Immature natural killer cell (primary cell): ENCODE measurements at regions not wholly inside any gene's neighbourhood (a gene's known extent, or its start where the extent isn't known, plus 50 kb on each side); places are given as distances from the start of the nearest gene placed in this dataset.

Experiments used
- DNase-seq, 3 donors: peaks; one replicate each; pipeline ENCODE4 v3.0.0; 2022; ENCODE audit warnings: mixed read lengths in 1 of 3
- H3K27ac Mint-ChIP-seq, 6 donors: one replicate each; pipeline ENCODE4 v1.8.0; 2020; ENCODE audit warnings: mixed read lengths in 6 of 6, mild to moderate bottlenecking in 5 of 6, inconsistent platforms in 4 of 6, moderate library complexity in 3 of 6
- H3K27me3 Mint-ChIP-seq, 3 donors: one replicate each; pipeline ENCODE4 v1.8.0; 2020 to 2021; ENCODE audit warnings: low read depth in 3 of 3, mild to moderate bottlenecking in 3 of 3, mixed read lengths in 3 of 3, moderate library complexity in 3 of 3, inconsistent platforms in 1 of 3
- H3K36me3 Mint-ChIP-seq, 3 donors: one replicate each; pipeline ENCODE4 v1.8.0; 2020; ENCODE audit warnings: mixed read lengths in 3 of 3, inconsistent platforms in 2 of 3, mild to moderate bottlenecking in 2 of 3
- H3K4me1 Mint-ChIP-seq, 2 donors: one replicate each; pipeline ENCODE4 v1.8.0; 2020; ENCODE audit warnings: inconsistent platforms in 2 of 2, mild to moderate bottlenecking in 2 of 2, mixed read lengths in 2 of 2, moderate library complexity in 1 of 2
- H3K4me3 Mint-ChIP-seq, 5 donors: one replicate each; pipeline ENCODE4 v1.8.0; 2020; ENCODE audit warnings: mild to moderate bottlenecking in 5 of 5, mixed read lengths in 5 of 5, inconsistent platforms in 3 of 5, moderate library complexity in 3 of 5
- H3K9me3 Mint-ChIP-seq, 6 donors: one replicate each; pipeline ENCODE4 v1.8.0; 2020; ENCODE audit warnings: mild to moderate bottlenecking in 6 of 6, mixed read lengths in 6 of 6, inconsistent platforms in 4 of 6, moderate library complexity in 3 of 6

- Mint-ChIP-seq H3K27me3 (peaks cover 0 to 4% (median 3%) of the 10 kb centered on the region in 3 donors), H3K36me3 (no peaks in the 10 kb centered on the region), H3K4me1 (no peaks in the 10 kb centered on the region), H3K27ac (no peak overlapping the region), H3K4me3 (no peak overlapping the region), H3K9me3 (peaks cover 0 to 2% (median 0%) of the 10 kb centered on the region in 6 donors)
- DNase-seq, result no peak
Measured at GRCh38 chr18:24942144-24942543, 409.8 kb downstream of the ZNF521 start.

- no peak for DNase-seq
- peaks cover 0 to 2% (median 0%) of the 10 kb centered on the region in 6 donors for H3K9me3 Mint-ChIP-seq
- peaks cover 0 to 4% (median 0%) of the 10 kb centered on the region in 3 donors for H3K27me3 Mint-ChIP-seq
- no peak overlapping the region for H3K4me3 Mint-ChIP-seq
- no peaks in the 10 kb centered on the region for H3K36me3 Mint-ChIP-seq
- no peak overlapping the region for H3K27ac Mint-ChIP-seq
- no peaks in the 10 kb centered on the region for H3K4me1 Mint-ChIP-seq
Measured at GRCh38 chr18:24947521-24948305, 404.3 kb downstream of the ZNF521 start.

DNA sequence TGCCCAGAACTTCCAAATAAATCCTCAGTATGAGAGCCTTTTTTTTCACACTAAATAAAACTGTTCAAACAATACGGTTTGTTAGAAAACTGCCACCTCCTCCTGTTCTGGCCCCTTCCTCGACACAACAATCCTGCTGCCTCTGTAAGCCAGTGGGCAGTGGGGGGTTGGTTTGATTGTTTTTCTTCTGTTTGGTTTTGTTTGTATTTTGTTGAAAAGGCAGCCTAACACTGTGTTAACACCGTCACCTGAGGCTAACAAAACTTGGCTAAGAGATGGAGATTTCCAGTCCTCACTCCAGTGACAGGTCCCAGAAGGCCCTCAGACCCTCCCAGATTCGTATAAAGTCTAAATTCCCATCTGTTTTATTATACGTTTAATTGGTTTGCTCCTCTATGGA is 402.1 kb downstream of the ZNF521 start:
- H3K4me3 Mint-ChIP-seq, result no peak overlapping the region
- no peaks in the 10 kb centered on the region for H3K36me3 Mint-ChIP-seq
- H3K9me3 Mint-ChIP-seq, result no peaks in the 10 kb centered on the region
- H3K27ac Mint-ChIP-seq, result no peak overlapping the region
- DNase-seq, result no peak
- no peaks in the 10 kb centered on the region for H3K4me1 Mint-ChIP-seq
- H3K27me3 Mint-ChIP-seq, result no peaks in the 10 kb centered on the region

- H3K27me3 Mint-ChIP-seq, result peaks cover 0 to 1% (median 0%) of the 10 kb centered on the region in 3 donors
- H3K4me3 Mint-ChIP-seq, result no peak overlapping the region
- no peaks in the 10 kb centered on the region for H3K4me1 Mint-ChIP-seq
- no peaks in the 10 kb centered on the region for H3K36me3 Mint-ChIP-seq
- no peak for DNase-seq
- H3K9me3 Mint-ChIP-seq, result peaks cover 0 to 1% (median 0%) of the 10 kb centered on the region in 6 donors
- no peak overlapping the region for H3K27ac Mint-ChIP-seq
Measured at GRCh38 chr18:24954341-24954740, 397.6 kb downstream of the ZNF521 start.

GRCh38 chr18:24958001-24958400 is 394.0 kb downstream of the ZNF521 start:
- Mint-ChIP-seq H3K36me3 (no peaks in the 10 kb centered on the region), H3K27me3 (peaks cover 0 to 1% (median 0%) of the 10 kb centered on the region in 3 donors), H3K9me3 (peaks cover 0 to 1% (median 0%) of the 10 kb centered on the region in 6 donors), H3K4me1 (no peaks in the 10 kb centered on the region), H3K27ac (no peak overlapping the region), H3K4me3 (no peak overlapping the region)
- DNase-seq, result no peak

GRCh38 chr18:24959051-24959476 is 392.9 kb downstream of the ZNF521 start:
- Mint-ChIP-seq H3K27ac (no peak overlapping the region), H3K4me1 (peaks cover 1 to 3% of the 10 kb centered on the region in 2 donors), H3K4me3 (no peak overlapping the region), H3K36me3 (no peaks in the 10 kb centered on the region), H3K27me3 (peaks cover 0 to 1% (median 1%) of the 10 kb centered on the region in 3 donors), H3K9me3 (peaks cover 0 to 1% (median 0%) of the 10 kb centered on the region in 6 donors)
- no peak for DNase-seq

- Mint-ChIP-seq H3K27ac (no peak overlapping the region), H3K36me3 (no peaks in the 10 kb centered on the region), H3K4me3 (no peak overlapping the region), H3K27me3 (peaks cover 0 to 1% (median 0%) of the 10 kb centered on the region in 3 donors), H3K4me1 (peaks cover 1 to 7% of the 10 kb centered on the region in 2 donors), H3K9me3 (peaks cover 0 to 5% (median under 1%) of the 10 kb centered on the region in 6 donors)
- no peak for DNase-seq
Measured at GRCh38 chr18:24964216-24964615, 387.8 kb downstream of the ZNF521 start.

DNA sequence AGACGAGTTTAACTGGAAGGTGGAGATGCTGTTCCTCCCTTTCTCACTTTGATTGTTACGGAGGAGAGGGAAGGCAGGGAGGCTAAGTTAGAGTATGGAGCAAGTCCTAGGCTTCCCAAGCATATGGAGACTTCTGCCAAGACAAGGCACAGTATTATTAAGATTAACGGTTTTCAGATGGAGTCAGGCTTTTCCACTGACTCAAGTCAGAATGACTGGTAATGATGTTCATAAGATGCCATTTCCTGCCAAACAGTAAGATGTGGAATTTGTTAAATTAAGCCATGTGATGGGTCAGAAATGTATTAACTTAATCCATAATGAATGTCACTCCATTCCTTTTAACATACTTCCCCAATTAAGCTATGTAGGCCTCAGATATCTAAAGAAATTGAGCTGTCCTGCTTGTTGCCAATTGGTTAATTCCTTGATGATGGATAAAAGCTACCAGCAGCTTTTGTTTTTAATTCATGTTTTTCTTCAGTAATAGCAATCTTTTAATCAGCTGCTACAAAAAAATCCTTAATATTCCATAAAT is 383.7 kb downstream of the ZNF521 start:
- peaks cover 0 to 1% (median 1%) of the 10 kb centered on the region in 3 donors for H3K27me3 Mint-ChIP-seq
- H3K36me3 Mint-ChIP-seq, result no peaks in the 10 kb centered on the region
- no peak overlapping the region for H3K4me3 Mint-ChIP-seq
- DNase-seq, result no peak
- peaks cover 0 to 5% (median 2%) of the 10 kb centered on the region in 6 donors for H3K9me3 Mint-ChIP-seq
- H3K27ac Mint-ChIP-seq, result no peak overlapping the region
- H3K4me1 Mint-ChIP-seq, result peaks cover 1 to 18% of the 10 kb centered on the region in 2 donors

DNA sequence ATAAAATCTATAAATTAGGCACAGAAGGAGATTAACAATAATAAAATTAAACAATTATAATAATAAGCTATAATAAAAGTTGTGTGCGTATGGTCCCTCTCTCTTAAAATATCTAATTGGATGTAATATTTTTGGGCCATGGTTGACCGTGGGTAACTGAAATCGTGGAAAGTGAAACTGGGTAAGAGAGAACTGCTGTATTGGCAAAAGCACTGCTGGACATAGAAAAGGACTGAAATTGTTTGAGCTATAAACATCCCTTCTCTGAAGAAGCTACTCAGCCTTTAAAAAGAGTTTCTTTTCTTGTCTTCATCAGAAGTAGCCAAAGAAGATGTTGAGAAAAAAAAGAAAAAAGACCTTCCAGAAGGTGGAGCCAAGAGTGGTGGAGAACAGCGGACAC is 379.4 kb downstream of the ZNF521 start:
- no peak overlapping the region for H3K4me3 Mint-ChIP-seq
- H3K27me3 Mint-ChIP-seq, result peaks cover 0 to 3% (median 1%) of the 10 kb centered on the region in 3 donors
- DNase-seq, result no peak
- peaks cover 0 to 3% (median 0%) of the 10 kb centered on the region in 6 donors for H3K9me3 Mint-ChIP-seq
- peaks cover 0 to 11% of the 10 kb centered on the region in 2 donors for H3K4me1 Mint-ChIP-seq
- no peak overlapping the region for H3K27ac Mint-ChIP-seq
- H3K36me3 Mint-ChIP-seq, result no peaks in the 10 kb centered on the region

- peaks cover 0 to 2% (median 0%) of the 10 kb centered on the region in 6 donors for H3K9me3 Mint-ChIP-seq
- H3K4me1 Mint-ChIP-seq, result peaks cover 0 to 10% of the 10 kb centered on the region in 2 donors
- H3K27me3 Mint-ChIP-seq, result peaks cover 1 to 3% (median 3%) of the 10 kb centered on the region in 3 donors
- H3K36me3 Mint-ChIP-seq, result no peaks in the 10 kb centered on the region
- no peak overlapping the region for H3K4me3 Mint-ChIP-seq
- H3K27ac Mint-ChIP-seq, result no peak overlapping the region
- DNase-seq, result no peak
Measured at GRCh38 chr18:24974431-24974830, 377.5 kb downstream of the ZNF521 start.

DNA sequence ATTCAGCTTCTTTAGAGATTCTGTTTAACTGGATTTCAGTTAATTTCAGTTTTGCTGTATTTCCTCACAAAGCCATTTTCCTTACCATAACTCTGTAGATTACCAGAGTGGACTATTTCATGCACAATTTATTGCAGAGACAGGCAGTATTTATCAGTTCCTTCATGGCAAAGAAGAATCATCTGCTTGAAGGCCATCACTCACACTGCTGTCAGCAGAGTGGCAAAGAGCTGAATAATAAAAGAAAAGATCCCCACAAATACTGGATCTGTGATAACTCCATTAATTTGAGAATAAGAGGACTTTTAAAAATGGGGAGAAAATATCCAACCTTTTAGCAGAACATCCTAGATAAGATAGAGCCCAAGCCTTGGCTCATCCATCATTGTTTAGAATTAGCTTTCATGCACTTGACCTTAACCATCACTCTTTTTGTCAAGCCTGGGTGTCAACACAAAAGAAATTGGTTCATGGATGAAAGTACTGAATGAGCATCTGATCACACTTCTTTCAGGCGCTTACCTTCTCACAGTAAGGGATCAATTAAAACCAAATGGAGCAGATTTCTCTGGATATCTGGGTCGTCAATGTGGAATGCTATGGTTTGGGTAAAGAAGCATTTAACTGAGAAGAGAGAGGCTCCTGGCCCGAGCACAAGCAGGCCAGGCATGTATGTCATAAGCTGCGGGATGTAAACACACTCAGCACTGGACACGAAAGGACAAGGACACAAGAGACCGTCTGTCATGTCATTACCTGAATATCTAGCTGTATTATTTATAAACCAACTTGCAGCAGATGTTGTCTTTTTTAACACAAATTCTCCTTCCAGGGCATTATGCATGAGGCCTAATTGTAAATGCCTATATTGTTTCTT is 376.2 kb downstream of the ZNF521 start:
- Mint-ChIP-seq H3K4me1 (no peaks in the 10 kb centered on the region), H3K36me3 (no peaks in the 10 kb centered on the region), H3K27ac (no peak overlapping the region), H3K27me3 (peaks cover 0 to 5% (median 3%) of the 10 kb centered on the region in 3 donors), H3K9me3 (no peaks in the 10 kb centered on the region), H3K4me3 (no peak overlapping the region)
- DNase-seq, result no peak

DNA sequence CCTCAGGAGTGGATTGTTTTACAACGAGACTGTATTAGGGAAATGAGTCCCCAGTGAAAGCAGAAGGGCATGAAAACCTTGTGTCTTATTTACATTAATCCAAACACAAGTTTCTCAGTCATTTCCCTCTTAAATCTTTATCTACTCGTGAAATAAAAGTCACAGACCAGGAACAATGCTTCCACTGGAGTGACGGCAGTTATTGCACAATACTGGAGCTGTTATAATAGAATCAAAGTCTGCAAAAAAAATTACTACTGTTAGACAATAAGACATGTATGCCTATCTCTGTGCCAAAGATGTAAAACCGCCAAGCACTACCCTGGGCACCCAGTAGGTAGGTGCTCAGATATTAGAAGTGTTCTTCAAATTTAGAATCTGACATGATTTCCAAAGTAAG is 375.5 kb downstream of the ZNF521 start:
- Mint-ChIP-seq H3K27ac (no peak overlapping the region), H3K4me3 (no peak overlapping the region), H3K4me1 (no peaks in the 10 kb centered on the region), H3K36me3 (no peaks in the 10 kb centered on the region), H3K9me3 (no peaks in the 10 kb centered on the region), H3K27me3 (peaks cover 0 to 6% (median 3%) of the 10 kb centered on the region in 3 donors)
- no peak for DNase-seq

DNA sequence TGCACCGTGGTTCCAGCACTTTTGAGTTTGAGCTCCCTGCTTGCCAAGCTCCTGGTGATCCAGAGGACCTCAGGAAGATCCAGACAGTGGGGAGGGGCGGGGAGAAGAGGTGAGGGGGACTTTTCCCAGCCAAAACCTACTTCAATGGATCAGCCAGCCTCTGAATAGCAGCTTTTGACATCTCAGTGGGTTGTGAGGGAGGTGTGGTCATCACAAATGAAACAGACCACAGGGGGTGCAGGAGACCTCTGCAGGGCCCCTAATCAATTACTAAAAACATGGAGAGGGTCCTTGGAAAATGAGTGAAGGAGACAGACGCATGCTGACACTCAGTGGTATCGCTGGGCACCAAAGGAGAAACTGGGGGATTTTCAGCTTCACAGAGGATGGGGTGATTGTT is 372.7 kb downstream of the ZNF521 start:
- DNase-seq, result no peak
- H3K4me3 Mint-ChIP-seq, result no peak overlapping the region
- H3K4me1 Mint-ChIP-seq, result no peaks in the 10 kb centered on the region
- no peaks in the 10 kb centered on the region for H3K36me3 Mint-ChIP-seq
- H3K27ac Mint-ChIP-seq, result no peak overlapping the region
- H3K9me3 Mint-ChIP-seq, result no peaks in the 10 kb centered on the region
- peaks cover 0 to 8% (median 3%) of the 10 kb centered on the region in 3 donors for H3K27me3 Mint-ChIP-seq

GRCh38 chr18:24982831-24983230 is 369.1 kb downstream of the ZNF521 start:
- Mint-ChIP-seq H3K27me3 (peaks cover 0 to 8% (median 3%) of the 10 kb centered on the region in 3 donors), H3K27ac (no peak overlapping the region), H3K4me3 (no peak overlapping the region), H3K4me1 (no peaks in the 10 kb centered on the region), H3K9me3 (no peaks in the 10 kb centered on the region), H3K36me3 (no peaks in the 10 kb centered on the region)
- DNase-seq, result no peak
